Ascending aorta (tissue), 2 donors: ENCODE measurements at regions not wholly inside any gene's neighbourhood (a gene's known extent, or its start where the extent isn't known, plus 50 kb on each side); places are given as distances from the start of the nearest gene placed in this dataset.

Experiments used
- DNase-seq, 2 donors: peaks; one replicate each; pipeline ENCODE4 v3.0.0-alpha.2; 2019; ENCODE audit warnings: low spot score in 2 of 2
- H3K27ac ChIP-seq, 2 donors: fragments of 200-600 bp; sonication (generic); one replicate each; pipeline ENCODE4 v1.5.1; 2016 to 2017; ENCODE audit warnings: mild to moderate bottlenecking in 1 of 2
- H3K27me3 ChIP-seq: fragments of 200-600 bp; sonication (generic); one replicate; pipeline ENCODE4 v1.5.1; 2017
- H3K36me3 ChIP-seq, 2 donors: fragments of 200-600 bp; sonication (generic); one replicate each; pipeline ENCODE4 v1.5.1; 2016
- H3K4me1 ChIP-seq, 2 donors: fragments of 200-600 bp; sonication (generic); one replicate each; pipeline ENCODE4 v1.5.1; 2016 to 2017; ENCODE audit warnings: mild to moderate bottlenecking in 1 of 2
- H3K4me3 ChIP-seq, 2 donors: fragments of 200-600 bp; sonication (generic); one replicate each; pipeline ENCODE4 v1.5.1; 2016 to 2017; ENCODE audit warnings: mild to moderate bottlenecking in 1 of 2
- H3K9me3 ChIP-seq, 2 donors: fragments of 200-600 bp; sonication (generic); one replicate each; pipeline ENCODE4 v1.5.1; 2016
- CTCF ChIP-seq, 3 experiments: fragments of 200-600 bp in 2 of 3; fragments of 450-650 bp in 1 of 3; sonication (generic) in 2 of 3; IDR thresholded peaks; one replicate each; pipeline ENCODE4 v1.5.1; 2016 to 2019; ENCODE audit warnings: antibody characterized with exemption in 3 of 3, mild to moderate bottlenecking in 1 of 3, moderate library complexity in 1 of 3
- intact Hi-C: fragments of 100-400 bp; cut with DNase I; formaldehyde crosslinking; loops from one replicate; pipeline ENCODE4 v1.15.1; 2023

GRCh38 chr2:200212862-200213425 is 93.5 kb upstream of the SPATS2L start:
- Histone ChIP-seq H3K27ac (no peak overlapping the region), H3K27me3 (no peaks in the 10 kb centered on the region), H3K4me3 (no peak overlapping the region), H3K4me1 (no peaks in the 10 kb centered on the region), H3K9me3 (no peaks in the 10 kb centered on the region), H3K36me3 (no peaks in the 10 kb centered on the region)
- intact Hi-C loops = no loop called here
- no peak for DNase-seq
- no peak for TF ChIP-seq CTCF (IDR thresholded peaks at IDR 0.05)

DNA sequence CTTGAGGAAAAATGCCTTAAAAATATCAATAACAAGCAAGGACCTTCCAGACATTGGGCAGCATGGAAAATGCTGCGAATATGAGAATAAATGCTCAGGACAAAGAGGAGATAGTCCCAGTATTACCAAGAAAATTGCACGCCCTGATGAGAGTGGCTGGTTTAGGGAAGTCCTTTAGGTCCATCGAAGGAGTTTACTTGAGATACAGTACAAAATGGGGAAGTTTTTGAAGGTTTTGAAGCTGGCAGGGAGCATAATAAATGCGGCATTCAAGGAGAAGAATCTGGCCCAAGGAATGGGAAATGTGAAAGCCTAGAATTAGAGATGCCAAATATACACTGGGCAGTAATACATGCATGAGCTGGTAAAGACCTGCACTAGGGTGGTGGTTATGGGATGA is 90.2 kb upstream of the SPATS2L start:
- Histone ChIP-seq H3K9me3 (no peaks in the 10 kb centered on the region), H3K27ac (no peak overlapping the region), H3K36me3 (no peaks in the 10 kb centered on the region), H3K27me3 (no peaks in the 10 kb centered on the region), H3K4me1 (no peaks in the 10 kb centered on the region), H3K4me3 (no peak overlapping the region)
- TF ChIP-seq CTCF (IDR thresholded peaks at IDR 0.05) = no peak
- DNase-seq = no peak
- intact Hi-C loops = no loop called here

DNA sequence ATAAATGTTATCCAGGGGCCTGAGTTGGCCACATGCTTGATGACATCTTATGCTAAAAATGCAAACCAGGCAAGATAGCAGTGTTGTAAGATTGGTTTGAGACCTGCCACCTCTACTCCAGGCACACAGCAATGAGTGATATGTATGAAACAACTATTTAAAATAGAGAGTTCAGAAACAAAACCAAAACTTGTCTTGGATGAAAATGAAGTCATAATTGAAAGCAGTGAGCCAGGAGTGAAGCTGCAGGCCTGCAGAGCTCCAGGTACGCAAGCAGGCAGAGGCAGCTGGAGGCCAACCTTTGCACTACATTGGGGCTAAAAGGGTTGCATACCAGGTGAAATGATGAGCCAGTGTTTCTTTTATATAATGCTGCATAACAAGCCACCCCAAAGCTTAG is 89.2 kb upstream of the SPATS2L start:
- Histone ChIP-seq H3K27ac (no peak overlapping the region), H3K9me3 (no peaks in the 10 kb centered on the region), H3K4me1 (no peaks in the 10 kb centered on the region), H3K4me3 (no peak overlapping the region), H3K27me3 (no peaks in the 10 kb centered on the region), H3K36me3 (no peaks in the 10 kb centered on the region)
- intact Hi-C loops = no loop called here
- DNase-seq = no peak
- no peak for TF ChIP-seq CTCF (IDR thresholded peaks at IDR 0.05)

- DNase-seq = no peak
- intact Hi-C loops = no loop called here
- H3K9me3 ChIP-seq = no peaks in the 10 kb centered on the region
- no peak overlapping the region for H3K27ac ChIP-seq
- no peaks in the 10 kb centered on the region for H3K36me3 ChIP-seq
- no peaks in the 10 kb centered on the region for H3K27me3 ChIP-seq
- no peak overlapping the region for H3K4me3 ChIP-seq
- H3K4me1 ChIP-seq = no peaks in the 10 kb centered on the region
- TF ChIP-seq CTCF (IDR thresholded peaks at IDR 0.05) = no peak
Observed at GRCh38 chr2:200218645-200219044, 87.8 kb upstream of the SPATS2L start.

DNA sequence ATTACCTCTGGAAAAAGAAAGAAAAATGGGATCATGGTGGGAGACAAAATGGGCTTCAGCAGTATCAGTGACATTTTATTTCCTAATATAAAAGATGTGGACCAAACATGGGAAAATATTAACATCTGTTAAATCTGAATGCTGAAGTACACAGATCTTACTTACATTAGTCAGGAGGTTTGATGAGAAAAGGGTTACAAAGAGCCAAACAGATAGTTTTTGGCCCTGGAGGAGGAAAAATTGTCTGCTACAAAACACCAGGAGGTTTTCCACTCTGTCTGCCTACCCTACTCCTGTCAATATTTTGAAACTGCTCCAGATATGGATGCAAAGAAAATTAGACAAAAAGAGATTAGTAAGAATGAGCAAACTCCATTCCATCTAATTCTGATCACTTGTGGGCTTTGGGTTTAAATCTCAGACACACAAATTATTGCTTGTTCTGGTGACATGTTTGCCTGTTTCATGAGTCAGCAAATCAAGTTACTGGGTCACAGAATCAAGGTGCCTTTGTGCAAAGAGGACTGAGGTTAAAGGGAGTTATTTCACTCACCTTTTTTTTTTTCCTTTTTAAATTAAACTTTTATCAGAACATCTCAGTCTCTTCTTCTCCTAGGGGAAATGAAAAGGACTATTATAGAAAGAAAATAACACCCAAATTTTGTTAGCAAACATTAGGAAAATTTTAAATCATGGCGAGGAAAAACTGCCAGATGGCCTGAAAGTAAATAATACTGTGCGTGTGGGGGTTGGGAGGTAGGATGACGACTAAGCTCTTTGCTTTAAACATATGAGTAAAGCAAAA is 87.0 kb upstream of the SPATS2L start:
- Histone ChIP-seq H3K4me3 (no peak overlapping the region), H3K9me3 (no peaks in the 10 kb centered on the region), H3K36me3 (no peaks in the 10 kb centered on the region), H3K4me1 (no peaks in the 10 kb centered on the region), H3K27me3 (no peaks in the 10 kb centered on the region), H3K27ac (no peak overlapping the region)
- no peak for DNase-seq
- intact Hi-C loops = no loop called here
- TF ChIP-seq CTCF (IDR thresholded peaks at IDR 0.05) = no peak
